ENCODE measurements at regions not wholly inside any gene's neighbourhood (a gene's known extent, or its start where the extent isn't known, plus 50 kb on each side); places are given as distances from the start of the nearest gene placed in this dataset.
"Not testable (repeated sequence)": the region's sequence is repeated elsewhere in the genome, so short reads cannot be mapped to it uniquely, and the experiment has no call there.

- intact Hi-C loops (cut with DNase I; ENCODE audit: low total_unique reads) = no loop called here
- Histone ChIP-seq H3K9me3 (no peaks in the 10 kb centered on the region), H3K27ac (no peak overlapping the region), H3K27me3 (no peaks in the 10 kb centered on the region), H3K4me1 (no peaks in the 10 kb centered on the region), H3K4me3 (no peak overlapping the region), H3K36me3 (no peaks in the 10 kb centered on the region)
- DNase-seq (no peak), ATAC-seq (no peak)
- in situ Hi-C loops (cut with MboI; ENCODE audit: low sequenced_read_pairs in 4 of 4) = no loop called here
- TF ChIP-seq CTCF (IDR thresholded peaks at IDR 0.05 in 4 of 5, conservative IDR thresholded peaks at IDR 0.05 in 1 of 5) (no peak), POLR2A (IDR thresholded peaks at IDR 0.05) (no peak)
These were observed 90.2 kb upstream of the SLC24A2 start for GRCh38 chr9:19879062-19879461.

- in situ Hi-C loops (cut with MboI; ENCODE audit: low sequenced_read_pairs in 4 of 4) = no loop called here
- Histone ChIP-seq H3K4me1 (no peaks in the 10 kb centered on the region), H3K9me3 (no peaks in the 10 kb centered on the region), H3K27me3 (no peaks in the 10 kb centered on the region), H3K36me3 (no peaks in the 10 kb centered on the region), H3K4me3 (no peak overlapping the region), H3K27ac (no peak overlapping the region)
- no peak for DNase-seq
- intact Hi-C loops (cut with DNase I; ENCODE audit: low total_unique reads) = no loop called here
- ATAC-seq = no peak
- TF ChIP-seq CTCF (IDR thresholded peaks at IDR 0.05 in 4 of 5, conservative IDR thresholded peaks at IDR 0.05 in 1 of 5) = no peak
- TF ChIP-seq POLR2A (IDR thresholded peaks at IDR 0.05) = no peak
These were observed 87.9 kb upstream of the SLC24A2 start for GRCh38 chr9:19876569-19877316.

- H3K9me3 ChIP-seq = no peaks in the 10 kb centered on the region
- no peak overlapping the region for H3K4me3 ChIP-seq
- ATAC-seq (no peak), DNase-seq (no peak)
- in situ Hi-C loops (cut with MboI; ENCODE audit: low sequenced_read_pairs in 4 of 4) = no loop called here
- no peaks in the 10 kb centered on the region for H3K36me3 ChIP-seq
- H3K4me1 ChIP-seq = no peaks in the 10 kb centered on the region
- TF ChIP-seq CTCF (IDR thresholded peaks at IDR 0.05 in 4 of 5, conservative IDR thresholded peaks at IDR 0.05 in 1 of 5) = no peak
- no peak for TF ChIP-seq POLR2A (IDR thresholded peaks at IDR 0.05)
- H3K27ac ChIP-seq = no peak overlapping the region
- intact Hi-C loops (cut with DNase I; ENCODE audit: low total_unique reads) = no loop called here
- no peaks in the 10 kb centered on the region for H3K27me3 ChIP-seq
These were observed 86.6 kb upstream of the SLC24A2 start for GRCh38 chr9:19875291-19875920.

- intact Hi-C loops (cut with DNase I; ENCODE audit: low total_unique reads); H3K27ac ChIP-seq; H3K9me3 ChIP-seq; ATAC-seq; DNase-seq; in situ Hi-C loops (cut with MboI; ENCODE audit: low sequenced_read_pairs in 4 of 4); H3K4me1 ChIP-seq; H3K27me3 ChIP-seq; H3K4me3 ChIP-seq; H3K36me3 ChIP-seq: not testable (repeated sequence)
These were observed 84.4 kb upstream of the SLC24A2 start for GRCh38 chr9:19873188-19873587.

- no peak for DNase-seq
- ATAC-seq = no peak
- Histone ChIP-seq H3K4me3 (no peak overlapping the region), H3K36me3 (no peaks in the 10 kb centered on the region), H3K4me1 (no peaks in the 10 kb centered on the region), H3K27me3 (no peaks in the 10 kb centered on the region), H3K27ac (no peak overlapping the region), H3K9me3 (no peaks in the 10 kb centered on the region)
- intact Hi-C loops (cut with DNase I; ENCODE audit: low total_unique reads) (no loop called here), in situ Hi-C loops (cut with MboI; ENCODE audit: low sequenced_read_pairs in 4 of 4) (no loop called here)
- no peak for TF ChIP-seq CTCF (IDR thresholded peaks at IDR 0.05 in 4 of 5, conservative IDR thresholded peaks at IDR 0.05 in 1 of 5)
- TF ChIP-seq POLR2A (IDR thresholded peaks at IDR 0.05) = no peak
These were observed 82.2 kb upstream of the SLC24A2 start for GRCh38 chr9:19870988-19871387.
